WI38 (cell line): ENCODE measurements at regions not wholly inside any gene's neighbourhood (a gene's known extent, or its start where the extent isn't known, plus 50 kb on each side); places are given as distances from the start of the nearest gene placed in this dataset.
"Not testable (repeated sequence)": the region's sequence is repeated elsewhere in the genome, so short reads cannot be mapped to it uniquely, and the experiment has no call there.

ENCODE experiments used
- H3K4me3 ChIP-seq: 2 replicates; pipeline ENCODE4 v1.5.1; 2011; ENCODE audit warnings: low read depth, mild to moderate bottlenecking, control low read depth, low read length
- TF ChIP-seq, protein P1 (sequence below): IDR thresholded peaks from 2 replicates; pipeline ENCODE4 v1.5.1; 2012; ENCODE audit warnings: low read depth, mild to moderate bottlenecking, control low read depth, low read length

DNA sequence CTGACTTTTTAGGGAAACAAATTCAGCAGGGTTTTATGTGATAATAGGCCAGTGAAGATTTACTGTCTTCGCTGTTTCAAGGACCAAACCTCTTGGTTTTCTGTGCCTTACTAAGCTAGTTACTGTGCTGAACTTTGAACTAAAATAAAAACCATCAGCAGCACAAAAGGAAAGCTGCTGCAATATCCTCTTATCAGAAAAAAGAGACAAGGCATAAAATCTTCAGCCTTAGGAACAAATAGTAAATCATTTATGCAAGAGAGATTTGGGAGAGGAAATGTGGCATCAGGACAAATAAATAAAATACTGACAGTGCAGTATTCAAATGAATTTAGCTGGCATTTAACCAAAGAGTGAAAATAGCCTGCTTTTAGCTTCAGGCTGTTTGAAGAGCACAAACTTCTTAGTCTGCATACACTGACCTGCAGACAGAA is 64.1 kb upstream of the EHBP1 start:
- TF ChIP-seq, protein P1, sequence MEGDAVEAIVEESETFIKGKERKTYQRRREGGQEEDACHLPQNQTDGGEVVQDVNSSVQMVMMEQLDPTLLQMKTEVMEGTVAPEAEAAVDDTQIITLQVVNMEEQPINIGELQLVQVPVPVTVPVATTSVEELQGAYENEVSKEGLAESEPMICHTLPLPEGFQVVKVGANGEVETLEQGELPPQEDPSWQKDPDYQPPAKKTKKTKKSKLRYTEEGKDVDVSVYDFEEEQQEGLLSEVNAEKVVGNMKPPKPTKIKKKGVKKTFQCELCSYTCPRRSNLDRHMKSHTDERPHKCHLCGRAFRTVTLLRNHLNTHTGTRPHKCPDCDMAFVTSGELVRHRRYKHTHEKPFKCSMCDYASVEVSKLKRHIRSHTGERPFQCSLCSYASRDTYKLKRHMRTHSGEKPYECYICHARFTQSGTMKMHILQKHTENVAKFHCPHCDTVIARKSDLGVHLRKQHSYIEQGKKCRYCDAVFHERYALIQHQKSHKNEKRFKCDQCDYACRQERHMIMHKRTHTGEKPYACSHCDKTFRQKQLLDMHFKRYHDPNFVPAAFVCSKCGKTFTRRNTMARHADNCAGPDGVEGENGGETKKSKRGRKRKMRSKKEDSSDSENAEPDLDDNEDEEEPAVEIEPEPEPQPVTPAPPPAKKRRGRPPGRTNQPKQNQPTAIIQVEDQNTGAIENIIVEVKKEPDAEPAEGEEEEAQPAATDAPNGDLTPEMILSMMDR, result no peak
- H3K4me3 ChIP-seq, result no peak overlapping the region

DNA sequence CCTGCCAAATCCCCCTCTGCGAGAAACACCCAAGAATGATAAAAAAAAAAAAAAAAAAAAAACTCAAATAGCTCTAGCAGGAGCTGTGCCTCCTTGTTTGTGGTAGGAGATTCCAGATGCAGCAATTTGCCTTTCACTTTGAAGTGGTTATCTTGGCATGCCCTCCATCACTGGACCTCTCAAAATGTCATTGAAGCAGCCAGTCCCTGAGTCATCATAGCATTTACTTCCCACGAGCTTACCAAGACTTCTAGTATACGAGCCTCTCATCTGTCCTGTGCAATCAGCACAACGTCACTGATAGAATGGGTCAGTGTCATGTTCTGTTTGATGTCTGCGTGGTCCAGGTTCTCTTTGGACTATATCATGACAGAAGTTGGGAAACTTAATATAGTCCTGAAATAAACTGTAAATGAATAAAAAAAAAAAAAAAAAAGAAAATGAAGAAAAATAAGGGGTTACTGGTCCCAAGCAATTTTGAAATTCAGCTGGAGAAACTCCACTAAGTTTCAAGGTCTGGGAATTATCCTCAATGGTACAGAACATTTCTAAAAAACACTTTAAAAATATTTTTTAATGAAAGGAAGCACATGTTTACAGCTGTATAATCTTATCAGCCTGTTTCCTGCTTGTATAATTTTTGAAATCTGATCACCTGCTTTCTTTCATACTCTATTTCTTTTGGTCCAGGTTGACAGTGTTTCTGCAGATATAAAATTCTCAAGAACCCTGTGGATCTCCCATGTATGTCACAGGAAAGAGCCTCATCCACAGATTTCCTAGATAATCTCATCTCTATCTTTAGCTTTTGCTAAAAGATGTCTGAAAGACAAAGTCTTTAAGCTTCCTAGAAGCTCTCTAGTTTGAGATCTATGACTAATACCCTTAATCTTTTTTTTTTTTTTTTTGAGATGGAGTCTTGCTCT is 74.1 kb upstream of the EHBP1 start:
- H3K4me3 ChIP-seq, result no peak overlapping the region
- TF ChIP-seq, protein P1, result no peak

GRCh38 chr2:62630206-62630605 is 75.3 kb upstream of the EHBP1 start:
- not testable (repeated sequence) for H3K4me3 ChIP-seq

- H3K4me3 ChIP-seq, result not testable (repeated sequence)
These were observed 76.2 kb upstream of the EHBP1 start for GRCh38 chr2:62629310-62629709.

DNA sequence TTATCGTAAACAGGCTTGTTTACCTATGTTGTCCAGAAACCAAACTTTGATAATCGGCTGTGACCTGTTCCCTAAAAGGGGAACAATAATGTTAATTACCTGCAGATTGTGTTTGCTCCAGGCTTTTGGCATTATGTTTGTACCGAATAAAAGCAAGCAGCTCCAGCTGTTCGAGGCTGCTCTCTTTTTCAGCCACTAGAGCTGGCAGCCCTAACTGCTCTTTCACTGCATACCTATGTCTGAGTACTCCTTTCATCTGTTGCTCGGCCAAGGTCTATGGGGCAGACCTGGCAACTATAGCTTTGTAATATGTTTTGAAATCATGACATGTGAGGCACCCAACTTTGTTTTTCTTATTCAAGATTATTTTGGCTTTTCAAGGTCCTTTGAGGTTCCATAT is 77.8 kb upstream of the EHBP1 start:
- TF ChIP-seq, protein P1, result no peak
- no peak overlapping the region for H3K4me3 ChIP-seq

DNA sequence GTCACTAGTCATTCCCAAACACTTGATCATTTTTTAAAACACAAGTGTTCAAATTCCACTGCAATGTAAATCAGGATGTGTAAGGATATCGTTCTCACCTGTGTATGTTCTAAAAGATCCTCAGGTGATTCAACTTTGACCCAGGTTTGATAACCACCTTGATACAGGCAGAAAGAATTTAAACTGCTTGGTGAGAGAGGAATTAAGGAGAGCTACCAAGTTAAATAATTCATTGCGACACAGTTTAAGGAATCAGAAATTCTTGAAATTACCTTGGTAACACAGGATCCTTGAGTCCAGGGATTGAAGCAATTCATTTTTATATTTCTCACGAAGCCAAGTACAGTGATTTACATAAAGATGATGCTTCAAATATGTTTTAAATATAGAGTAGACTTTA is 80.7 kb upstream of the EHBP1 start:
- TF ChIP-seq, protein P1, result no peak
- H3K4me3 ChIP-seq, result no peak overlapping the region

GRCh38 chr2:62616486-62616885 is 89.0 kb upstream of the EHBP1 start:
- not testable (repeated sequence) for H3K4me3 ChIP-seq

GRCh38 chr2:62611854-62612253 is 93.7 kb upstream of the EHBP1 start:
- TF ChIP-seq, protein P1, result no peak
- no peak overlapping the region for H3K4me3 ChIP-seq

DNA sequence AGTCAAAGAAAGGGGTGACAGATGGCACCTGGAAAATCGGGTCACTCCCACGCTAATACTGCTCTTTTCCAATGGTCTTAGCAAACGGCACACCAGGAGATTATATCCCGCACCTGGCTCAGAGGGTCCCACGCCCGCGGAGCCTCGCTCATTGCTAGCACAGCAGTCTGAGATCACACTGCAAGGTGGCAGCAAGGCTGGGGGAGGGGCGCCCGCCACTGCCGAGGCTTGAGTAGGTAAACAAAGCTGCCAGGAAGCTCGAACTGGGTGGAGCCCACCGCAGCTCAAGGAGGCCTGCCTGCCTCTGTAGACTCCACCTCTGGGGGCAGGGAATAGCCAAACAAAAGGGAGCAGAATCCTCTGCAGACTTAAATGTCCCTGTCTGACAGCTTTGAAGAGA is 99.5 kb upstream of the TMEM17 start:
- H3K4me3 ChIP-seq, result not testable (repeated sequence)
